SU-DHL-6 (cell line): ENCODE measurements at regions not wholly inside any gene's neighbourhood (a gene's known extent, or its start where the extent isn't known, plus 50 kb on each side); places are given as distances from the start of the nearest gene placed in this dataset.

Source experiments
- CTCF ChIP-seq: fragments of 200-600 bp; sonication (generic); IDR thresholded peaks from one replicate; pipeline ENCODE4 v1.5.1; 2017; ENCODE audit warnings: antibody characterized with exemption, mild to moderate bottlenecking, low read length, moderate library complexity; ENCODE audit not compliant: insufficient read depth, poor library complexity, severe bottlenecking
- EZH2phosphoT487 ChIP-seq: fragments of 200-600 bp; sonication (generic), shearing (Covaris generic); conservative IDR thresholded peaks from 2 replicates; pipeline ENCODE4 v1.6.1; 2018; ENCODE audit warnings: mild to moderate bottlenecking, antibody characterized with exemption, low read length, moderate library complexity, mixed read lengths

GRCh38 chr12:59004456-59004855, 84.2 kb upstream of the LRIG3 start:
- TF ChIP-seq CTCF (no peak), EZH2phosphoT487 (no peak)
